VCaP (cell line): ENCODE measurements at regions not wholly inside any gene's neighbourhood (a gene's known extent, or its start where the extent isn't known, plus 50 kb on each side); places are given as distances from the start of the nearest gene placed in this dataset.

Source experiments
- H3K27ac ChIP-seq: fragments of 450-650 bp; 2 replicates; pipeline ENCODE4 v1.5.1; 2017
- CTCF ChIP-seq: fragments of 450-650 bp; conservative IDR thresholded peaks from 2 replicates; pipeline ENCODE4 v1.5.1; 2017; ENCODE audit warnings: mild to moderate bottlenecking, moderate library complexity

DNA sequence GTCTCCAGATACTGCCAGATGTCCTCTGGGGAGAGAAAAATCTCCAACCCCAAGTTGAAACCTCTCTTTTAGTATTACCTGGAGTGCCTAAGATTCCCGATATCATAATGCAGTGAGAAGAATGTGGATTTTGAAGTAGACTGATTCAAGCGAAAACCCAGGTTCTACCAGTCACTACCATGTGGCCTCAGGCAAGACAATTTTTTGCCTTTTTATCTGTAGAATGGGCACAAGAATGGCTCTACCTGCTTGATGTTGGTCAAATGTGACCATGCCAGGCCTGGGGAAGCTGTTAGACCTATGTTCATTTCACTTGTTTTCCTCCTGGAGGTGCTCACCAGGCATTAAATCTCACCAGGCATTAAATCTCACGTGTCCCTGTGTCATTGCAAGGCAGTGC is 131.3 kb downstream of the DDX1 start:
- H3K27ac ChIP-seq = no peak overlapping the region
- no peak for TF ChIP-seq CTCF

DNA sequence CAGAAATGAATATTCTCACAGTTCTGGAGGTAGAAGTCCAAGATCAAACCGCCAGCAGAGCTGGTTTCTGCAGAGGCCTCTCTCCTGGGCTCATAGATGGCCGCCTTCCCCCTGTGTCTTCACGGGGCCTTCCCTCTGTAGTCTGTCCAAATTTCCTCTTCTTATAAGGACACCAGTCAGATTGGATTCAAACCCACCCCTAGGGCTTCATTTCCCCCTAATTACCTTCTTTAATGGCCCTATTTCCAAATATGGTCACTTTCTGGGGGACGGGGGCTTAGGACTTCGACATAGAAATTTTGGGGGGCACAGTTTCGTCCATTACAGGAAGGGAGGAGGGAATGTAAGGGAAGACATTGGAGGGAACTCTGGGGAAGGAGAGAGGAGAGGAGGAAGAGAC is 132.6 kb downstream of the DDX1 start:
- no peak for TF ChIP-seq CTCF
- no peak overlapping the region for H3K27ac ChIP-seq

DNA sequence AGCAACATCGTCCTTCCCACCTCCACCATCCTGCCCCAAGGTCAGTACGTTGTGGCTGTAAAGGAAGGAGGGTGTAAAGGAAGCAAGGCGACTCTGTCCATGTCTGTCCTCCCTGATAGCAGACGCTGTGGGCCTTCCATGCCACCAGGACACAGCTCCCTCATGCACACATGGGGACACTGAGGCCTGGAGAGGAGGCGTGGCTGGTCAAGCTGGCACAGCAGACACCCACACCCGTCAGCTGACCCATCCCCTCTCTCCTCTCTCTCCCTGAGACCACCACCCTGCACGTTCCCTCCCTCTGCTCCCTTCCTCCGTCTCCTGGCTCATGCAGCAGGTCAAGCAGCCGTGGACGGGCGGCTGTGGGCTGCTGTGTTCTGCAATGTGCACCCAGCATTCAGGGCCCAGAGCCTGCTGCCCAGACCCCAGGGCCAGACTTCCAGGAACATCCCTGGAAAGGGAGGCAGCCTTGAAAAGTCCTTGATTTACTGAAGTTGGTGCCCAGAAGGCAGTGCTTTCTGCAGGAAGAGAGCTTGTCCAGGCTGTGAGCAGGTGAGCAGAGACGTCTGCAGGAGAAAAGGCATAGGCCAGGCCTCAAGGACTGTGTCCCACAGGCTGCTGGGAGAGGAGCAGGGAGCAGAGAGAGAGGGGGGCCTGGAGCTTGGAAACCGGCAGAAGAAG is 133.6 kb downstream of the DDX1 start:
- no peak overlapping the region for H3K27ac ChIP-seq
- no peak for TF ChIP-seq CTCF

DNA sequence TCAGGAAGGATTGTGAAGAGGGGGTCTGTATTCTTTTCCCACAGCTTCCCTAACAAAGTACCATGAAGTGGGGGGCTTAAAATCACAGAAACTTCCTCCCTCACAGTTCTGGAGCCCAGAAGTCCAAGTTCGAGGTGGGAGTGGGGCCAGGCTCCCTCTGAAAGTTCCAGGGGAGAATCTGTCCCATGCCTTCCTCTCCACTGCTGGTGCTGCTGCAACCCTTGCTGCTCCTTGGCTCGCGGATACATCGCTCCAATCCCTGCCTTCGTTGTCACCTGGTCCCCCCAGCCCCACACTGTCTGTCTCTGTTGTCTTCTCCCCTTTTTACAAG is 134.1 kb downstream of the DDX1 start:
- no peak overlapping the region for H3K27ac ChIP-seq
- TF ChIP-seq CTCF = no peak

- TF ChIP-seq CTCF = no peak
- no peak overlapping the region for H3K27ac ChIP-seq
Observed at GRCh38 chr2:15726321-15727057, 134.8 kb downstream of the DDX1 start.

DNA sequence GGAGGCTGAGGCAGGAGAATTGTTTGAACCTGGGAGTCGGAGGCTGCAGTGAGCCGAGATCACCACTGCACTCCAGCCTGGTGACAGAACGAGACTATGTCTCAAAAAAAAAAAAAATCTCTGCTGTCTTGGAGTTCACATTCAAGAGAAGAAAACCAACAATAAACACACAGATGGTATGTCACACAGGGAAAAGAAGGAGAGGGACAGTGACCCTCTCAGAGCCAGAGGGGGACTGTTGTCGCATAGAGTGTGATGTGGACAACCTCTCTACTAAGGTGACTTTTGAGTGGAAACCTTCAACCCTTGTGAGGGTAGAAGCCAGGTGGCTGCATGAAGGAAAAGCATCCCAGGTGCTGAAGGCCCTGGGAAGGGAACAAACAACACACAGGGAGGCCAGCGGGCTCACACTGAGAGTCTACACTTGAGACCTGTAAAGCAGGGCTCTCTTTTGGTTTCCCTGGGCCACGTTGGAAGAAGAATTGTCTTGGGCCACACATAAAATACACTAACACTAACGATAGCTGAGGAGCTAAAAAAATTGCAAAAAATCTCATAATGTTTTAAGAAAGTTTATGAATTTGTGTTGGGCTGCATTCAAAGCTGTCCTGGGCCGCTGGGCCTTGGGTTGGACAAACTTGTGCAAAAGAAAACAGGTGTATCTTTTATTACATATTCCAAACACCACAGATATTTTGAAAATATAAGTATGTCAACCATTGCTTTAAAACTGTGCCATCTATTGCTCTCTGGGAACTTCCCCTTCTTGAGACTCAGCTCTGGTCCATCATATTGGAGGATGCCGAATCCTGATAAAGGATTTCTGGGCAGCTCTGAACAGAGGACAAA is 136.0 kb downstream of the DDX1 start:
- TF ChIP-seq CTCF = no peak
- no peak overlapping the region for H3K27ac ChIP-seq

- no peak overlapping the region for H3K27ac ChIP-seq
- TF ChIP-seq CTCF = no peak
Observed at GRCh38 chr2:15728245-15728938, 136.7 kb downstream of the DDX1 start.
